ENCODE measurements at regions not wholly inside any gene's neighbourhood (a gene's known extent, or its start where the extent isn't known, plus 50 kb on each side); places are given as distances from the start of the nearest gene placed in this dataset.

- WGBS (ENCODE audit: missing lambda C conversion rate) = 38% methylated on average over 4 of the region's 4 CpGs
- H3K9me3 ChIP-seq = peaks cover 11% of the 10 kb centered on the region; the same call in 1 of the 3 replicates
- FAIRE-seq (peak; percentile 51), ATAC-seq (no peak), DNase-seq (ENCODE audit: low read depth in 1 of 2, low spot score in 1 of 2) (no peak)
- CTCF ChIA-PET = no interaction called here
- POLR2A ChIA-PET = interaction anchor here (0.6 kb wide), 2 partner anchors 47 to 696 kb away, joined by 3 to 5 read pairs; no protein-coding TSS in a partner anchor
- H3K4me3 ChIP-seq = no peak overlapping the region
- no peaks in the 10 kb centered on the region for H3K4me1 ChIP-seq
- no peak overlapping the region for H3K4me2 ChIP-seq
- TF ChIP-seq HDAC2 (IDR thresholded peaks at IDR 0.05) = no peak
- no peak for TF ChIP-seq HMGXB4 (CRISPR knock-in tag; IDR thresholded peaks at IDR 0.05; ENCODE audit: borderline replicate concordance)
- TF ChIP-seq BHLHE40 (IDR thresholded peaks at IDR 0.05; ENCODE audit: low read depth, low read length) = no peak
- TF ChIP-seq MYC (IDR thresholded peaks at IDR 0.05; ENCODE audit: borderline replicate concordance, low read length) = no peak
- TF ChIP-seq REST (IDR thresholded peaks at IDR 0.05) = no peak
- no peak for TF ChIP-seq MAZ (IDR thresholded peaks at IDR 0.05; ENCODE audit: borderline replicate concordance, low read depth, low read length)
- no peak for TF ChIP-seq ZNF302 (CRISPR knock-in tag; IDR thresholded peaks at IDR 0.05)
- TF ChIP-seq EP300 (IDR thresholded peaks at IDR 0.05) = no peak
- TF ChIP-seq ZSCAN20 (CRISPR knock-in tag; IDR thresholded peaks at IDR 0.05) = no peak
- TF ChIP-seq CHD2 (IDR thresholded peaks at IDR 0.05; ENCODE audit: low read length, partially characterized antibody) = no peak
- TF ChIP-seq CTCF (IDR thresholded peaks at IDR 0.05) = no peak
- no peak for TF ChIP-seq NR3C1 (IDR thresholded peaks at IDR 0.05)
- TF ChIP-seq CHD4 (IDR thresholded peaks at IDR 0.05; ENCODE audit: borderline replicate concordance) = no peak
- TF ChIP-seq PHF8 (IDR thresholded peaks at IDR 0.05; ENCODE audit: borderline replicate concordance, low read depth) = no peak
- no peak for TF ChIP-seq FOSL2 (IDR thresholded peaks at IDR 0.05)
- no peak for TF ChIP-seq FOSL2 (CRISPR knock-in tag; IDR thresholded peaks at IDR 0.05)
- TF ChIP-seq BCL3 (IDR thresholded peaks at IDR 0.05) = no peak
- no peak for TF ChIP-seq POLR2A (IDR thresholded peaks at IDR 0.05; ENCODE audit: low read length)
- H3K27ac ChIP-seq = no peak overlapping the region
These were observed 230.8 kb upstream of the CHAC2 start for GRCh38 chr2:53536583-53537361.

Data from A549 (cell line).